CD4-positive, alpha-beta T cell treated with Interleukin-21 for 1 hour (primary cell): ENCODE measurements at regions not wholly inside any gene's neighbourhood (a gene's known extent, or its start where the extent isn't known, plus 50 kb on each side); places are given as distances from the start of the nearest gene placed in this dataset.

Experiments used
- DNase-seq: peaks from one replicate; pipeline ENCODE4 v3.0.0-alpha.2; 2020

DNA sequence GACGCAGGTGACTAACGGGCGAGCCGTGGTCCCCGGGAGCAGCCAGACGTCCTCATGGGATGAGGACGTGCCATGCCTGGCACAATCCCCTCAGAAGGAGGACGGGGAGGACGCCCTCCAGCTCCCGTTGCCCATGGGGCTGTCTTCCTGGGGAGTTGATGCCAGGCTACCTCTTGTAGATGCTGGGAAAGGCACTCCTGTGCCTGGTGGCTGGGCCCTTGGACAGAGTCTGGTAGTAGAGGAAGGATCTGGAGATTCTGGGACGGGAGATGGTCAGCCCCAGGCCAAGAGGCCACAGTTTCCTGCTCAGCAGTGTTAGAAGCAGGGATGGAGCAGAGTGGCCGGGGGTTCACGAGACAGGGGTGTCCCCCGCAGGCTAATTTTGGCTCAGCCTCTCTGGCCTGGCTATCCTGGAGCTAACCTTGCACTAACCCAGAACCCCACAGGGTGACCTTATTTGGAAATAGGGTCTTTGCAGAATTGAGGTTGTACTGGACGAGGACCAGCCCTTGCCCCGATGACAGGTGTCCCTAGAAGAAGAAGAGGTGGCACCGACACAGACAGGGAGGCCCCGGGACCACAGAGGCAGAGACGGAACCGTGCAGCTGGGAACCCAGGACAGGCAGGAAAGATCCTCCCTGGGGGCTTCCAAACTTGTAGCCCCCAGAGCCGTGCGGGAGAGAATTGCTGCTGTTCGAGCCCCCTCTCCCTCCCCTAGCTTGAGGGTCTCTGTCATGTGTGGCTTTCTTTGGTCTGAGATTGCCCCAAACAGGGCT is 50.1 kb upstream of the ADRA2C start:
- DNase-seq: no peak

DNA sequence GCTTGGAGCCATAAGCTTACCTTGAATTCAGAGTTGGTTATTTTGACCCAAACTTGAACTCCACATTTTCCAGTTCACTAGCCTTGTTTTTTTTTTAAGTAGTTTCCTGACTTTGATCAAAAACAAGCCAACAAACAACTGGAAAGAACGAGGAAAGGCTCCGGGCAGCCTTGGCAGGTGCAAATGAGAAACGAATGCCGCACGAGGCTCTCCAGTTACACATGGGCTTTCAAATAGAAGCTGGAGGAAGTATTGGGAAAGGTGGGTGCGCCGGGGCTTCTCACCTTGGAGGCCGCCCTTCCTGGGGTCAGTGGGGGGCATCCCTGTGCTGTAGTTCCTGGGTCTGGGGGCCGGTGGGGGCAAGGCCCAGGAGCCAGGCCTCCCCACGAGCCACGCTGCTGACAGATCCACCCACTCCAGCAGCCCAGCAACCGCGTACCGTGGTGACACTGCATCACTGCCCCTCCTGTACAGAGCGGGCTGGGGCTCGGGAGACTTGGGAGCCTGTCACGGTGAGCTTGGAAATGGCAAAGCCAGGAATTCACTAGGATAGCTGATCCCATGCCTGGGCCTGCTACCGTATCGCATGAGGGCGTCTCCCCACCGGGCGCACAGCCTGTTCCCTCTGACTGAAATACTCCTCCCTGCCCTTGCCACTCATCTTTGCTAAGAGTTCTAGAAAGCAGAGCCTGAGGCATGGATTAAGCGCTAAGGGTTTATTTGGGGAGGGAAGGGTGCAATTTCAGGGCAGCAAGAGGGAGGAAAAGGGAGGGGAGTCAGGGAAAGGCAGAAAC is 50.9 kb upstream of the ADRA2C start:
- no peak for DNase-seq

DNA sequence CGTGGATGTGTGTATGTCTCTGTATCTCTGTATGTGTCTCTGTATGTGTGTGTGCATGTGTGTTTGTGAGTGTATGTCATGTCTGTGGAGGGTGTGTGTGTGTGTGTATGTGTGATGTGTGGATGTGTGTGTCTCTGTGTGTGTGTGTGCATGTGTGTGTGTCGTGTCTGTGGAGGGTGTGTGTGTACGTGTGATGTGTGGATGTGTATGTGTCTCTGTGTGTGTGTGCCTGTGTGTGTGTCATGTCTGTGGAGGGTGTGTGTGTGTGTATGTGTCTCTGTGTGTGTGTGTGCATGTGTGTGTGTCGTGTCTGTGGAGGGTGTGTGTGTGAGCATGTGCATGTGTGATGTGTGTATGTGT is 51.6 kb upstream of the ADRA2C start:
- DNase-seq: no peak

DNA sequence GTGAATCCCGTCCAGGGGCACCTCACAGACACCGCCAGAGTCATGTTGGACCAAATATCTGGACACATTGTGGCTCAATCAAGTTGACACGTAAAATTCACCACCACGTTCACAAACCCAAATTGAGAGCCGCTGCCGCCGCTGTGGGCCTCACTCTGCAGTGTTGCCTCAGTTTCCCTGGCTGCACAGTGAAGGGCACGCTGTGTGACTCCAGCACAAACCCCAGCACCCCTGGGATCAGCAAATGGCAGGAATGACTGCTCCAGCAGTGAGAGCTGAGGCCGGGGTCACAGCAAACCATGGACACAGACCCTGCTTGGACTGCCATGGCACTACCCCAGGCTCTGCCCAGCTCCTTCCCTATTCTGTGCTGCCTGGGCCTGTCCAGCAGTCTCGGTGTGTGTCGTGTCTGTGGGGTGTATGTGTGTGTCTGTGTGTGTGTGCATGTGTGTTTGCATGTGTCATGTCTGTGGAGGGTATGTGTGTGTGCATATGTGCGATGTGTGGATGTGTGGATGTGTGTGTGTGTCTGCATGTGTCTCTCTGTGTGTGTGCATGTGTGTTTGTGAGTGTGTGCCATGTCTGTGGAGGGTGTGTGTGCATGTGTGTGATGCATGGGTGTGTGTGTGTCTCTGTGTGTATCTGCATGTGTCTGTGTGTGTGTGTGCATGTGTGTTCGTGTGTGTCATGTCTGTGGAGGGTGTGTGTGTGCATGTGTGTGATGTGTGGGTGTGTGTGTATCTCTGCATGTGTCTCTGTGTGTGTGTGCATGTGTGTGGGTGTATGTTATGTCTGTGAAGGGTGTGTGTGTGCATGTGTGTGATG is 52.2 kb upstream of the ADRA2C start:
- DNase-seq: no peak

DNA sequence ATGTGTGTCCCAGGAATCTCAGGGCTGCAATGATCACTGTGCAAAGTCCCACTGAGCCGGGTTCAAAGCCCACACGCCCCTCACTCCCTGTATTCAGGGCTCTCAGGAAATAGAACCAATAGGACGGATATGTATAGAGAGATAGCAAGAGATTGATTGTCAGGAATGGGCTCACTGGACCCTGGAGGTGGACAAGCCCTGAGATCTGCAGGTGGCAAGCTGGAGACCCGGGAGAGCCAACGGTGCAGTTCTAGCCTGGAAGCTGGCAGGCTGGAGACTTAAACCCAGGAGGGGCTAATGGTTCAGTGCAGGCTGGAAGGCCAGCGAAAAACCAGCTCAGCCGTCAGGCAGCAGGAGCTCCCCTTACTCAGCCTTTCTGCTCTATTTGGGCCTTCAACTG is 52.8 kb upstream of the ADRA2C start:
- no peak for DNase-seq

DNA sequence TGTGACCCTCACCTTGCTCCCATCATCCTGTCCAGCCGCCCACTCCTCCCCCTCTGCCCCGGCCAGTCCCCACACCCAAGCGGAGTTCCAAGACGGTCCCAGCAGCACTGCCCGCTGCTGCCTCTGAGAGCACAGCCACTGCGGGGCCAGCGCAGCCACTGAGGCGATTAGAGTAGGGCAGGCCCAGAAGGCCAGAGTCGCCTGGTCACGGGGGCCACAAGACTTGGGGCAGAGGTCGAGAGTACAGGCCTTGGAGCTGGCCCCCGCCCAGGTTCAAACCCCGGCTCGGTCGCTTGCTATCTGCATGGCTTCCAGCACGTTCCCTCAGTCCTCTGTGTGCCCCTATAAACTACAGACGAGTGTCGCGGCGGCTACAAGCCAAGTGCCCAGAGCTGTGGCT is 53.2 kb upstream of the ADRA2C start:
- no peak for DNase-seq

DNA sequence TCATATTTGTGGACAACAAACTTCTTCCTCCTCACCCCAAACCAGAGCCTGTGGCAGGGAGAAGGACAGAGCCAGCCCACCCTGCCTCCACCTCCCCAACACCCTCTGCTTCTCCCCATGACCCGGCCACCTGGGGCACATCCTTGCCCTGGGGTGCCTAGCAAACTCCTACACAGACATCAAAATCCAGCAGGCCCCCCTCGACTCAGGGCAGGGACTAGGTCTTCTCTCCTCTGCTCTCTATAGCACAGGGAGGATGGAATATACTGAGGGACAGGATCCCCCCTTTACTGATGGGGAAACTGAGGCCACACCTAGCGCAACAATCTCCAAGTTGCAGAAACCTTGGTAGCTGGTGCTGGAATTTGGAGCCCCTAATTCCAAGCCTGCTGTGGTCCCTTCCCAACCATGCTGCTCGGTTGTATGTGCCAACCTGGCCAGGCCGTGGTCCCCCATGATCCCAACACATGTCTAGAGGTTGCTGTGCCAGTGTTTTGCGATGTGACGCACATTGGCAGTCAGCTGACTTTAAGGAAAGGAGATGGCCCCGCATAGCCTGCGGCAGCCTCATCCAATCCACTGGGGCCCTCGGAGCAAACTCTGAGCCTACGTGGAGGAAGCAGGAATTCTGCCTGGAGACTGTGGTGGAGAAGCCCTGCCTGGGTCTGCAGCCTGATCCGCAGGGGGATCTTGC is 53.9 kb upstream of the ADRA2C start:
- no peak for DNase-seq

DNA sequence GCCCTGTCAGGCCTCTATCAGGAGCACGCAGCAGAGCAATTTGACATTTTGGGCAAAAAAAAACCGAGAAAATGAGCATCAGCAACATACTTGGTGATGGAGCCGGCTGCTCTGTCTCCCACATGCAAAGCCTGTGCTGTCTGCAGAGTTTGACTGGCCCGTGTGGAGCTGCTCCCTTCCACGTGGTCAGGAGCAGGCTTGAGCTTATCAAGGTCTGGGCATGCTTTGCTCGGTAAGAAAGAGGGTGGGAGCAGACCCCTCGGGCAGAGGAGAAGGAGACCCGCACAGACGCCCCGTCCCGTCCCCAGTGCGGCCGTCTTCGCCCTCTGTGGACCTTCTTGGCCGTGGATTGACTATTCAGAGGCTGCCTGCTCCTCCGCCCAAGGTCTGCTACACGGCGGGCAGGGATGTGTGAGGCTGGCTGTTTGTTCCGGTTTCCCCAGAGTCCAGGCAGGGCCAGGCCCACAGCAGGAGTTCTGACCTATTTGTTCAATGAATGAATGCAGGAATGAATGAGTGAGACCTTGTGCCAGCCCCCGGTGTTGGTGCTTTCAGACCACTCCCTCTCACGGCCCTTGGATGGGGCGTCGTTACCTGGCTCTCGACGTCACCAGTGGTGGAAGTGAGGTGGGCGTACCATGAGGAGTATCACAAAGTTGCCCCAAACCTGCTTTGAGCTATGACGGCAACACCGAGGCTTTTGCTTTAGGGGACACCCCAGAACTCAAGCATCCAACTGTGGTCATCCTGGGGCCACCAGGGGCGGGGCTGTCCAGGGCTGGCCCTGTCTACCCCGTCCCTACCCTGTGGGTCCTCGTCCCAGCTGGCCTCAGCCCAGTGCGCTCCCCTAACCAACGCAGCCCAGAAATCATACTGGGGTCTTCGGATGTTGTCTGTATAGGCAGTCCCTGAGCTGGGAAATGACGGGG is 54.7 kb upstream of the ADRA2C start:
- DNase-seq: no peak

DNA sequence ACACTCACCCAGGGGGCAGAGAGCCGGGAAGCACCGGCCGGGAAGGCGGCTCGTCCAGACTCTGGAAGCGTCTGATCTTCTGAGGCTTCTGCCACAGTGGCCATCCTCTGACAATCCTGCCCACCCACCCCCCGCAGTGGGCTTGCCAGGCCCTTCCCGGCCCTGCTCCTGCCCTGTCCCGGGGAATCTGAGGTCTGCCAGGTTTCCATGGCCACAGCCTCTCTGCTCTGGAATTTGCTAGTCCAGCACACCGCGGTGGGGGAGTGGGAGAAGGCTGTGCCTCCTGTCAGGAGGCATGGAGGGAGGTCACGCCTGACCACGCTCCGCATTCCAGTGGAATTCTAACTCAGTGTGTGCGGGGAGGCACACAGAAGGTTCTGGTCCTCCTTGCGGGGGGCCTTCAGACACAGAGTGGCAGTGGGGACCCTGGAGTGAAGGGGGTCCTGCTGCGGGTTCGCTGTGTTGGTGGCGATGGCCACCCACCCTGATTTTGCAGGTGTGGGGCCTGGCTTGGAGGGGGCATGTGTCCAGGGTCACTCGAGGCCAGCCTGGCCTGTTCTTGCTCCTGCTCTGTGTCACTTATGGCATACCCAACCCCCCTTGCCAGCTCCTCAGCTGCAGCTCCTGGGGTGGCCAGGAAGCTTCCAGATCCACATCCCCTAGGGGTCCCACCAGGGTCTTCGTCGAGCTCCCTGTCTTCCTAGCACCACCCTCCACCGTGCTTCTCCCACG is 55.6 kb upstream of the ADRA2C start:
- no peak for DNase-seq

DNA sequence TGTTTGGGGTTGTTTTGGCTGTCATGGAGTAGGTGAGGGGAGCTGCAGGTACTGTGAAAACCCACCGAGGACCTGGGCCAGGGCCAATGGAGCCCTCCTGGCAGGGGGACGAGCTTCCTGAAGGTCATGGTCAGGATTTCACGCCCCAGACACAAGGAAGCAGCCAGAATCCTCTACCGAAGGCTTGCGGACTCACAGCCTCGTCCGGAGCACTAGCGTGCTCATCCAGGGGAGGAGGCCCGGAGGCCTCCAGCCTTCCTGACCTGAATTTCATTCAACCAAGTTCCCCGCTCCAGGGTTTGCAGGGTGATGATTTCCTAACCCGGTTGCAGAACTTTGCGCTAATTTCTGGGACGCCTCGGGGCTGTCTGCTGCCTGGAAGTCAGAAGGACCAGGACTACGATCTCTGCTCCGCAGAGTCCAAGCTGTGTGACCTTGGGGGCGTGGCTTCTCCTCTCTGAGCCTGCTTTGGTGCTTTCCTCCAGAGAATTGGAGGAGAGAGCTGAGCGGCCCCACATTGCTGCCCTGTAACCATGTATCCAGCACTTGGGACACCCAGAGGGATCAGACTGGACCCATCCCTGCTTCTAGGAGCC is 56.2 kb upstream of the ADRA2C start:
- no peak for DNase-seq

DNA sequence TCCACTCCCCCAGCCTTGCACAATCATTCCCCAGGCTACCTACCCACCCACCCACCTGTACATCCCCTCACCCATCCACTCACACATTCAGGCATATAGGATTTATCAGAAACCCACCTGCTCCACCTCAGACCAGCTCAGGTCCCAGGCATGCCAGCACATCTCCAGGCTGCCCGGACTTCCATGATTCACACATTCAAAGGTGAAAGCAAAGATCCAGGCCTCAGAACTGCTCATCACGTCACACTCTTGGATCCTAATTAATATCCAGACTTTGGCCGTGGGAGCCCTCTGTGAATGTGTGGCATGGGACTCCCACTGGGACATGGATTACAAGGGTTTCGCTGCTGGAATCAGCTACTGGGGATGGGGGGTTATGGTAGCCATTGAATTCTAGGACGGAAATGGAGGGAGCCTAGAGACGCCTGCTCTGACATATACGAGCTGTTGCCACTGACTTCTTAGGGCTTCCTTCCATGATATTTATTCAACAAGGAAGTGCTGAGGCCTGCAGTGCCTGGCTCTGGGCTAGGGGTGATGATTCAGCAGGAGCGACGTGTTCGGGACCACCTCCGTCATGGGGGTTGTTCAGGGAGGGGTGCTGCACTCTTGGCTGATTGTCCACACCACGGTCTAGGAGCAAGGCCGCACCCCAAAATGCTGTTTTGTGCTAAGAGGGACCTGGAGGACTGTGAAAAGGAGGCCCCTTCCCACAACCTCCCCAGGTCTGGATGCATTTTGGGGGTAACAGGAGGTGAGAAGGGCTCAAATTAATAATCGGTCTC is 56.9 kb upstream of the ADRA2C start:
- no peak for DNase-seq

DNA sequence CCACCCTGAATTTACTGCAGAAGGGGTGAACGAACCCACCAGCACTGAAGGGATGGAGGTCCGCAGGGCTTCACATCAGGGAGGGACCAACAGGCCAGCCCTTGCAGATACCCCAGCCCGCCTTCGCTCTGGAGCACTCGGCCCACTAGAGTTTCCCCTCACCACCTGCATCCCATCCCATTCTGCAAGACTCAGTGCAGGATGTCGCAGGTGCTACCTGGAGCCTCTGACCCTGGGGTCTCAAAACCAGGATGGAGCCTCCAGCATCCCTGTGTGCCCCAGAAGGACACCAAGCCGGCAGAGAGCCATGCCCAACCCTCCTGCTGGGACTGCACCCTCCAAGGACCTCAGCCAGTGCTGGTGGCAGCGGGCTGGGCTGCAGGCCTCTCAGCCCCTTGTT is 57.6 kb upstream of the ADRA2C start:
- no peak for DNase-seq

DNA sequence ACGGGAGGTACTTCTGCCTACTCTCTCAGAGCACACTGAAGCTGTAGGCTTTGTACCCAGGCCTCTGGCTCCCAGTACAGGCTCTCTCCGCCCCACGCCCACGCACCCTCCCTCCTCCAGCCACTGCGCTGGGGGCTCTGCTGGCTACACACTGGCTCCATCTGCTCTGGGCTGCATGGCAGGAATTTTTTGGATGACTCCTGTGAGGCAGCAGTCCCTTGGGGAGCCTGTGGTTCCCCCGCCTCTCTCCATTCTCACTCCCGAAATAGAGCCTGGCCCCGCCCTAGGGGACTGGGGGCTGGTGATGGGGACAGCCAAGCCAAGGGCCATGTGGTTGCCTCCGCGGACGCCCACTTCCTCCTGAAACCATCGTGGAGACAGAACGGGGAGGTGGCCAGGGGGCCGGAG is 58.1 kb upstream of the ADRA2C start:
- no peak for DNase-seq

DNA sequence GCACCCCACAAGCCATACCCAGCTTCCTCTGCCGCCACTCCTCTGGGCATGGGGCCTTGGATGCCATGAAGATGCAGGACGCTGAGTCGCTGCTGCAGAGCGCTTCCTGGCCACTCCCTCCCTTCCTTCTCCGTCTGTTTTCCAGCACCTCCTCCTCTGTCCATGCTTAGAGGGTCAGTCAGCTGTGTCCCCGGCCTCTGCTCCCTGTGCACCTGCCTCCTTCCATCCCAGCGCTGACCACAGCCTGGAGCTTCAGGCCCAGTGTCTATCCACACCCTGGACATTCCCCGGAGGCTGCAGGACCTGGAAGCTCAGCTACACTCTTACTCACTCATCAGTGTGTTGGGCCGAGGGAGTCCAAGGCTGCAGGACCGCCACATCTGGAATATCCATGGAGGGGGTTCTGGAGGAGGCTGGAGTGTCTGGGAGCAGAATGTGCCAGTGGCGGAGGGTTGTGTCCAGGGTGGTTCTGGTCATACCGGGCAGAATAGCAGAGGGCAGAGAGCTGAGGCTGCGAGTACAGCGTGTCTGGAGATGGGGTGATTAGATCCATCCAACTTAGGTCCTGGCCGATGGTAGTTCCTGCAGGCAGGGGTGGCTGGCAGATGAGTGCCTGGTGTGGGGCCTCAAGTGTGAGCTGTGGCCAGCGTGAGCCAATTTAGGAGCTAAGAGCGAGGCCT is 58.6 kb upstream of the ADRA2C start:
- no peak for DNase-seq

DNA sequence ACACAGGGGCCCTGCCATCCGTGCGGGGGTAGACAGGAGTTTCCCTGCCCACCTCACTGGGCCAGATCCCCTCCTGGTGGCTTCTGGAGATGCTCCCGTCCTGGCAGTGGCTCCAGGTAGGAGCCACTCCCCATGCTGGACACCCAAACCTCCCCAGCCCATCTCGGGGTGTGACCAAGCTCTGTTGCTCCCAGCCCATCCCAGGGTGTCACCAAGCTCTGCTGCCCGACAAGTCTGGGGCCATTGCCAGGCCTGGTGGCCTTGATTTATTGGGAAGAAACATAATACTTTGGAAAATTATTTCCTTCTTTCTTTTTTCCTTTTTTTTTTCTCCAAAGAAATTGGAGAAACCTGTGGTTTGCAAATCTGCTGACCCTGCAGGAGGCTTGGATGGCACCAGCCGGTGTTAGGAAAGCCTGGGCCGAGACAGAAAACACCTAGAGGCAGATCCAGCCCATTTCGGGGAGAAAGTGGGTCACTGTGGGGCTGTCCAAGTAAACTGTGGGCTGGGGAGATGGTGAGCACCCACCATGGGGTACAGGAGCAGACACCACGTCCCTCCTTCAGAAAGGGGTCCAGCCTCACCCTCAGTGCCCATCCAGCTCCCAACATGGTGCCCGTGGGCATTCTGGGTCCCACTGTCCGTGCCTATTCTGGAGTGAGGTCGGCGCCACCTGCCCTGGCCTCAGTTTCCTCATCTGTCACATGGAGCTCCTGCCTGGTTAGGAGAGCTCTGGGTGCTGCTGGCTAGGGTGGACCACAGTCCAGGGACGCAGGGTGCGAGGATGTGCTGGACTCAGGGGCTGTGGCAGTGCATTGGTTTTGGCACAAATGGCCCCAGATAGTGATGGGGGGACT is 59.4 kb upstream of the ADRA2C start:
- no peak for DNase-seq

DNA sequence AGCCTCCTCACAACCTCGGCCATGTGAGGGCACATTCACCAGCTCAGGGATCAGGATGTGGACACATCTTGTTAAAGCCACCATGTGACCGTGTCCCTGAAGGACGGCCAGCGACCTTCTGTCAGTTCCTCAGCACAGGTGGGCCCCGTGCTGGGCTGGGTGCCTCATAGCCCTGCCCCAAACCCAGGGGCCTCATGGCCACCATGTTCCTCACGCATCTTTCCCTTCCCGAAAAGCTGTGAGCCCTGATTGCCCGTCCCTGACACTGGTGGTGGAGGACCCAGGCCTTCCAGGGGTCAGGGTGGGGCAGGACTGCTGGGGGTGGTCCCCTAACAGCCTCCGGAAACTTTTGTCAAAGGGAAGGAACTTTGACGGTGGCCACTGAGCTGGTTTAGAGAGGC is 60.1 kb upstream of the ADRA2C start:
- no peak for DNase-seq

DNA sequence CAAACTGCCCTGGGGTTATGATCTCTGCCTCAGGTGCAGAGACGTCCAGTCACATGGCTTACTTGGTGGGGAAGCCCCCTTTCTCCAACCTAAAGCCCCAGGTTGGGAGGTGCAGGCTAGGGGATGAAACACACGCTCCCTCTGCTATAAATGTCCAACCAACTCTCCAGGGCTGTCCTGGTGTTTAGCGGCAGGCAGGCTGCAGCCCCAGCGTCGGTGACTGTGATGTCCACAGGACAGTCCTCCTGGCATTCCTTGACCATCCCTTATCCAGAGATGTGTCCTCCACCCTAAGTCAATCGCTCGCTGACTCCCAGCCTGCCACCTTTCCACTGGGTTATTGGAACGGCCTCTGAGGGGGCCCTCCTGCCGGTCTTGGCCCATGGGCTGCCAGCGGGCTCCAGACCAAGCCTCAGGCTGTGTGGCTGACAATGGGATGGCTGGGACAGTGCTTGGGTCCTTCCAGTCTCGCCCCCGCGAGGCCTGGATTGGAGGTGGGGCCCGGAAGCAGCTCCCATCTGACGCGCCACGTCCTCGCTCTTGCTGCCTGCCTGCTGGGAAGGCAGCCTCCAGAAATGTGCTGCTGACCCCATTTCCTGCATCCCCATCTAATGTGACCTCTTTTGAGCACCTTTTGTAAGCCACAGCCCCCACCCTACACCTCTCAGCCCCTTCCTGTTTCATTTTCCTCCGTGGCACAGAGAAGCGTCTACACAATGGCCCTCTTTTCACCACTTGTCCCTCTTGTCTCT is 60.8 kb upstream of the ADRA2C start:
- DNase-seq: no peak

DNA sequence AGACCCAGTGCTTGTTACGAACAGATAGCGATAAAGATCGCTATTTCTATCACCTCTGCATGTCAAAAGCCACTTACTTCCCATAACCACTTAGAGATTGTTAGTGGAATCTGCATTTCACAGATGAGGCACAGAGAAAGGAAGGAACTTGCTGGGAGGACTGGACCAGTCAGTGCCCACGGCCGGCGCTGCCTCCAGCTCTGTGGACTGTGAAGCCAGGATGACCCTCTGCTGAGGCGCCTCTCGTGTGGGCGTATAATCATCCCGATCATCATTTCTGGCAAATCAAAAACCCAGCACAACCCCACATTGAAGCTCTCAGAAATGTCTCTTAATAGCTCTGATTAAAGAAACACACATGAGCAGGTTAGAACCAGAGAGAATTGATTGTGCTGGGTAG is 61.5 kb upstream of the ADRA2C start:
- no peak for DNase-seq
